ENCODE measurements at regions not wholly inside any gene's neighbourhood (a gene's known extent, or its start where the extent isn't known, plus 50 kb on each side); places are given as distances from the start of the nearest gene placed in this dataset.

- no peak overlapping the region for H3K4me3 ChIP-seq (replicated peaks; ENCODE audit: low read depth, low read length)
- no peak for DNase-seq (ENCODE audit: extremely low read depth, low read depth)
- TF ChIP-seq CTCF (IDR thresholded peaks at IDR 0.05; ENCODE audit: low read depth, low read length, missing control alignments) = no peak
These were observed 110.2 kb upstream of the GPC1 start for GRCh38 chr2:240325016-240326007.

- no peak for DNase-seq (ENCODE audit: extremely low read depth, low read depth)
- TF ChIP-seq CTCF (IDR thresholded peaks at IDR 0.05; ENCODE audit: low read depth, low read length, missing control alignments) = no peak
- H3K4me3 ChIP-seq (replicated peaks; ENCODE audit: low read depth, low read length) = no peak overlapping the region
These were observed 109.2 kb upstream of the GPC1 start for GRCh38 chr2:240326246-240326645.

- H3K4me3 ChIP-seq (replicated peaks; ENCODE audit: low read depth, low read length) = no peak overlapping the region
- no peak for DNase-seq (ENCODE audit: extremely low read depth, low read depth)
- no peak for TF ChIP-seq CTCF (IDR thresholded peaks at IDR 0.05; ENCODE audit: low read depth, low read length, missing control alignments)
These were observed 108.6 kb upstream of the GPC1 start for GRCh38 chr2:240326886-240327285.

GRCh38 chr2:240327566-240327965, 107.9 kb upstream of the GPC1 start:
- no peak for DNase-seq (ENCODE audit: extremely low read depth, low read depth)
- TF ChIP-seq CTCF (IDR thresholded peaks at IDR 0.05; ENCODE audit: low read depth, low read length, missing control alignments) = no peak
- no peak overlapping the region for H3K4me3 ChIP-seq (replicated peaks; ENCODE audit: low read depth, low read length)

GRCh38 chr2:240328526-240328925, 106.9 kb upstream of the GPC1 start:
- no peak overlapping the region for H3K4me3 ChIP-seq (replicated peaks; ENCODE audit: low read depth, low read length)
- TF ChIP-seq CTCF (IDR thresholded peaks at IDR 0.05; ENCODE audit: low read depth, low read length, missing control alignments) = no peak
- DNase-seq (ENCODE audit: extremely low read depth, low read depth) = no peak

GRCh38 chr2:240329116-240329665, 106.3 kb upstream of the GPC1 start:
- TF ChIP-seq CTCF (IDR thresholded peaks at IDR 0.05; ENCODE audit: low read depth, low read length, missing control alignments) = no peak
- H3K4me3 ChIP-seq (replicated peaks; ENCODE audit: low read depth, low read length) = no peak overlapping the region
- DNase-seq (ENCODE audit: extremely low read depth, low read depth) = no peak
